ENCODE measurements at regions not wholly inside any gene's neighbourhood (a gene's known extent, or its start where the extent isn't known, plus 50 kb on each side); places are given as distances from the start of the nearest gene placed in this dataset.

GRCh38 chr2:226018641-226019040 is 619.1 kb downstream of the NYAP2 start:
- DNase-seq: no peak

- DNase-seq: no peak
These were observed 618.0 kb downstream of the NYAP2 start for GRCh38 chr2:226017537-226017936.

GRCh38 chr2:226017107-226017506 is 617.6 kb downstream of the NYAP2 start:
- DNase-seq: no peak

GRCh38 chr2:226011716-226012450 is 612.4 kb downstream of the NYAP2 start:
- DNase-seq: no peak

GRCh38 chr2:226002438-226002837 is 602.9 kb downstream of the NYAP2 start:
- no peak for DNase-seq

GRCh38 chr2:226001716-226002115 is 602.2 kb downstream of the NYAP2 start:
- no peak for DNase-seq

GRCh38 chr2:225999692-226000091 is 600.2 kb downstream of the NYAP2 start:
- DNase-seq: no peak

- DNase-seq: no peak
These were observed 599.1 kb downstream of the NYAP2 start for GRCh38 chr2:225998653-225999052.

- no peak for DNase-seq
These were observed 598.6 kb downstream of the NYAP2 start for GRCh38 chr2:225998116-225998515.

GRCh38 chr2:225996462-225996828 is 596.9 kb downstream of the NYAP2 start:
- no peak for DNase-seq

GRCh38 chr2:225995796-225996461 is 596.4 kb downstream of the NYAP2 start:
- DNase-seq: no peak

- DNase-seq: no peak
These were observed 595.4 kb downstream of the NYAP2 start for GRCh38 chr2:225994748-225995405.

- no peak for DNase-seq
These were observed 593.9 kb downstream of the NYAP2 start for GRCh38 chr2:225993430-225993829.

GRCh38 chr2:225989809-225990208 is 590.3 kb downstream of the NYAP2 start:
- no peak for DNase-seq

GRCh38 chr2:225980372-225980771 is 580.9 kb downstream of the NYAP2 start:
- no peak for DNase-seq

- no peak for DNase-seq
These were observed 571.9 kb downstream of the NYAP2 start for GRCh38 chr2:225971433-225971832.

GRCh38 chr2:225948903-225949302 is 549.4 kb downstream of the NYAP2 start:
- DNase-seq: no peak

GRCh38 chr2:225938991-225939390 is 539.5 kb downstream of the NYAP2 start:
- DNase-seq: no peak

- no peak for DNase-seq
These were observed 538.2 kb downstream of the NYAP2 start for GRCh38 chr2:225937625-225938187.

- DNase-seq: no peak
These were observed 533.4 kb downstream of the NYAP2 start for GRCh38 chr2:225932811-225933413.

- DNase-seq: no peak
These were observed 531.2 kb downstream of the NYAP2 start for GRCh38 chr2:225930687-225931086.

- no peak for DNase-seq
These were observed 521.2 kb downstream of the NYAP2 start for GRCh38 chr2:225920621-225921220.

GRCh38 chr2:225916692-225917091 is 517.2 kb downstream of the NYAP2 start:
- DNase-seq: no peak
